Right lobe of liver (tissue), 4 donors: ENCODE measurements at regions not wholly inside any gene's neighbourhood (a gene's known extent, or its start where the extent isn't known, plus 50 kb on each side); places are given as distances from the start of the nearest gene placed in this dataset.

Source experiments
- CTCF ChIP-seq, 4 donors: fragments of 200-600 bp in 3 of 4; fragments of 450-650 bp in 1 of 4; IDR thresholded peaks; one replicate each; pipeline versions ENCODE4 v1.5.1 to v1.8.0; 2016 to 2022; ENCODE audit warnings: antibody characterized with exemption in 4 of 4, mild to moderate bottlenecking in 2 of 4
- POLR2A ChIP-seq: fragments of 450-650 bp; IDR thresholded peaks from one replicate; pipeline ENCODE4 v1.6.1; 2017; ENCODE audit warnings: antibody characterized with exemption, mild to moderate bottlenecking
- donor health status: DM: no; HTN: no; CAD: no.
- donor health status: DM: no; HTN: no; CAD: no.
- donor health status: DM: no; HTN: yes; CAD: no.

GRCh38 chr5:81907012-81907635 lies 64.7 kb upstream of the ATG10 start:
- TF ChIP-seq POLR2A (no peak), CTCF (IDR thresholded peaks at IDR 0.05) (no peak)
